HT1080 (cell line): ENCODE measurements at regions not wholly inside any gene's neighbourhood (a gene's known extent, or its start where the extent isn't known, plus 50 kb on each side); places are given as distances from the start of the nearest gene placed in this dataset.

Source experiments
- DNase-seq: peaks from one replicate; pipeline ENCODE4 v3.0.0-alpha.2; 2015; ENCODE audit warnings: low read depth

DNA sequence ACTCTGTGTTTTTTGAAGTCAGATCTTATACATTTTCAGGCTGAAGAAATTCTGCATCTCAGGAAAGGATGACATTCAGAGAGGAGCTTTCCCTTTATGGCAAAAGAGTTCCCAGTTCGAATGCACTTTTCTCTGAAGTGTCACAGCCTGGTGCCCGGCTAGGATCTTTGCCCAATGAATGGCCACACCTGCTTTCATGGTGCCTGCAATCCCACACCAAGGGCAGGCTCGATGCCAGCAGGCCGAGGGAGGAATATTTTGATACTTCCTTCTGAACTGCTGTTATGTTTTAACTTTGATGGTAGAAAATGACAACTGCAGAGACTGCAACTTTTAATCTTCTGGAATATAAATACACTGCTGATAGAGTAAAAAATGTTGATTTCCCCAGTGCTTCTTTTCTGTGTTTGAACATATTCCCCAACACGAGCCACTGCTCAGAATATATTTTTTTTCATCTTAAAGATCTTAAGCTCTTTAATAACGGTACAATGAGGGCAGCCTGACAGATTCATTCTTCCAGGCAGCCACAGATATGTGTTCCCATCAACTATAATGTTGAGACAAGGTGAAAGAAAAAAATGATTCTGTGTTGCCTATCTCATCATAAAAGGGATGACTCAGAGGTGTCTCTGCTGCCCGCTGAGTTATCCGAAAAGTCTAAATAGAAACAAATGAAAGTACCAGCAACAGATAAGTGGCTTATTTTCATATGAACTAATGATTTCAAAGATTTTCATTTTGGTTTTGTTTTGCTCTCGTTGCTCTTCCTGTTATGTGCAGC, 848.5 kb downstream of the DCDC2C start:
- no peak for DNase-seq

- no peak for DNase-seq
These were observed 849.9 kb downstream of the DCDC2C start for GRCh38 chr2:4553241-4553640.

- DNase-seq: peak; percentile 77
These were observed 852.9 kb downstream of the DCDC2C start for GRCh38 chr2:4556135-4556896.

DNA sequence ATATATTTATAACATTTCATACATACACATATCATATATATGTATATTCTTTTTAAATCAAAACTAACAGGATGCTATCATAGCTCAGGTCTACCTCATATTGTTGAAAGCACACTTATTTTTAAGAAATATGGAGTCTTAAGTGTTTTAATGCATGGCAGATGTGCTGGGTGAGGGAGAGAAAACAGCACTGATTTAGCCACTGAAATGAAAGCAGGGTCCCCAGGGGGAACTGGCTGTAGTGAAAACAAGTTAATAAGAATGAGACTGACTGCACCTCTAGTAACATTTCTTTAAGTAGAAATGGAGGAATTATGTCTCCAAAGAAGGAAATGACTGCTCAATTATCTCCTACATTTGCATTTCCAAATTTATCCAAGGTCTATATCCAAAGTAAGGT, 857.8 kb downstream of the DCDC2C start:
- no peak for DNase-seq

GRCh38 chr2:4576075-4576474, 872.7 kb downstream of the DCDC2C start:
- no peak for DNase-seq

DNA sequence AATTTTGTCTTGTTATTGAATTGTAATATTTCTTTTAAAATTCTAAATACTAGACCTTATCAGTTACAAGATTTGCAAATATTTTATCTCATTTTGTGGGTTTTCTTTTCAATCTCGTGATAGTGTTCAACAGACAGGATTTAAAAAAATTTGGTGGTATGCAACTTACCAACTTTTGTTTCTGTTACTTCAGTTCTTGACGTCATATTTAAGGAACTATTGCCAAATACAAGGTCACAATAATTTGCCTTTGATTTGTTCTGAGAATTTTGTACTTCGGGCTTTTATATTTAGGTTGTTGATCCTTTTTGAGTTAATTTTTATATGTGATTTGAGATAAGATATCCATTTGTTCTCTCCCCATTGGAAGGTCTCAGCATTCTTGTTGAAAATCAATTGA, 876.6 kb downstream of the DCDC2C start:
- no peak for DNase-seq

DNA sequence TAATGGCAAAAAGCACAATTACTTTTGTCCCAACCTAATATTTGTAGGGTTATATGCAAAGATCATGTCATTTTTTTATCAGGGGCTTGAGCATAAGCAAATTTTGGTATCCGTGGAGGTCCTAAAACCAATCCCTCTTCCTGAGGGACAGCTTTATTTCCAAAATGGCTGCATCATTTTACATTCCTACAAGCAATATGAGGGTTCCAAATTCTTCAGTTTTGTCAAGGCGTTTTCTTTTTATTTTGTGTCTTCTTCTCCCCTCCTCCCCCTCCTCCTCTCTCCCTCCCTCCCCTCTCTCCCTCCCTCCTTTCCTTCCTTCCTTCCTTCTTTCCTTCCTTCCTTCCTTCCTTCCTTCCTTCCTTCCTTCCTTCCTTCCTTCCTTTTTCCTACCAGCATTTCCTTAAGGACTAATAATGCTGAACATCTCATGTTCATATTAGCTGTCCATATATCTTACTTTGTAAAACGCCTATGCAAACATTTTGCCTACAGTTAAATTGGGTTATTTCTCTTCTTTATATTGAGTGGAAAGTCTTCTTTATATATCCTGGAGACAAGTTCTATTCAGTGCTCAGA, 881.8 kb downstream of the DCDC2C start:
- DNase-seq: no peak

GRCh38 chr2:4588606-4589005, 885.2 kb downstream of the DCDC2C start:
- peak; percentile 32 for DNase-seq

DNA sequence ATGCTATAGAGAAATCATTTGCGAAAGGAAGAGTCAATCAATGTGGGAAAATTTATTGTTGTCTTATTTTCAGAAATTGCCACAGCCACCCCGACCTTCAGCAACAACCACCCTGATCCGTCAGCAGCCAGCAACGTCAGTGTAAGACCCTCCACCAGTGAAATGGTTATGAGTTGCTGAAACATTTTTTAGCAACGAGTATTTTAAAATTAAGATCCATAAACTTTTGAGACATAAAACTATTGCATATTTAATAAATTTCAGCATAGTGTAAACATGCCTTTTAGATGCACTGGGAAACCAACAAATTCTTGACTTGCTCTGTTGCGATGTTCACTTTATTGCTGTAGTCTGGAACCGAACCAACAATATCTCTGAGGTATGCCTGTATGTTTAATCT, 887.9 kb downstream of the DCDC2C start:
- no peak for DNase-seq

- no peak for DNase-seq
These were observed 894.0 kb downstream of the DCDC2C start for GRCh38 chr2:4597400-4597799.

- DNase-seq: no peak
These were observed 901.4 kb downstream of the DCDC2C start for GRCh38 chr2:4604767-4605166.

- no peak for DNase-seq
These were observed 914.8 kb downstream of the DCDC2C start for GRCh38 chr2:4618141-4618540.

- DNase-seq: peak; percentile 18
These were observed 915.4 kb downstream of the DCDC2C start for GRCh38 chr2:4618630-4619228.

GRCh38 chr2:4628998-4629501, 925.7 kb downstream of the DCDC2C start:
- DNase-seq: no peak

- no peak for DNase-seq
These were observed 931.9 kb downstream of the DCDC2C start for GRCh38 chr2:4635289-4635688.

- DNase-seq: no peak
These were observed 950.6 kb downstream of the DCDC2C start for GRCh38 chr2:4653991-4654390.

GRCh38 chr2:4656326-4656725, 953.0 kb downstream of the DCDC2C start:
- DNase-seq: no peak

DNA sequence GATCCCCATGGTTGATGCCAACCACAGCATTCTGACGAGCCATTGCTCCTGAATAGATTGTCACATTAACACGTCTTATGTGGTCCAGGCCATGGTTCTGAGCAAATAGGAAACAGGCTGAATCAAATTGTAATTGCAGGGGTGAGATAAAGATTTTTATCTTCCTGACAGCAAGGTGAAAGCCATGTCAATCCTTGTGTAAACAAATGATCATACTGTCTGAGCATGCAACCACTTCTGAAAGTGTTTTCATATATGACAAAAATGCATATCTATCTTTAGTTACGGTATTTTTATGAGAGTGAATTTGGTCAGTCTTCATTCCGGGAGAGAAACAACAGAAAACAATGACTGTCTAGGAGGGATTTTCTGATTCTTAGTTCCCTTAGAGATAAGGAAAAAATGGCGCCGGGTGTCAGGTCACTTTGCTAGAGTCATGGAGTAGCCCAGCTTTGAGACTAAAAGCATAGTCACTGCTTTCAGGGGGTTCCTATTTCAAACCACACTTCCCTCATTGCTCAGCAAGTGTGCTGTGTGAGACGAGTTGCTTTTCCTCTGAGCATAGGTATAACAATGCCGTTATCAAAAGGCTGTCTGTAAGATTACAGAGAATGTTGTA, 958.9 kb downstream of the DCDC2C start:
- no peak for DNase-seq

DNA sequence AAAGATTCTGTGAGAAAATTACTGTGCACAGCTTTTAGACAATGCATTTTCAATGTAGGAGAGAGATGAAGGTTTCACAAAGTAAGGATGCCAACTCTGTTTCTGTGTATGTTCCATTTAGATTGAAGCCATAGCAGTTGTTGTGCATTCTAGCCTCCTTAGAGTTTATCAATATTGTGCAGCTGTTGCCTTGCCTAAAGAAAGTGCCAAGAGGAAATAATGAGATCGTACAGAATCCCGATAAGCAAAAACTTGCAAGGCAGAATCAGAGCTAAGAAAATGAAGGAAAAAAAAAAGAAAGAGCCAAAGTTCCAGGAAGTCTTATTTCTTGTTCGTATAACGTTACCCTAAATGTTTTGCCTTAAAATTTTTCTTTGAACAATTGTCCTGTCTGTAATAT, 965.0 kb downstream of the DCDC2C start:
- DNase-seq: no peak

DNA sequence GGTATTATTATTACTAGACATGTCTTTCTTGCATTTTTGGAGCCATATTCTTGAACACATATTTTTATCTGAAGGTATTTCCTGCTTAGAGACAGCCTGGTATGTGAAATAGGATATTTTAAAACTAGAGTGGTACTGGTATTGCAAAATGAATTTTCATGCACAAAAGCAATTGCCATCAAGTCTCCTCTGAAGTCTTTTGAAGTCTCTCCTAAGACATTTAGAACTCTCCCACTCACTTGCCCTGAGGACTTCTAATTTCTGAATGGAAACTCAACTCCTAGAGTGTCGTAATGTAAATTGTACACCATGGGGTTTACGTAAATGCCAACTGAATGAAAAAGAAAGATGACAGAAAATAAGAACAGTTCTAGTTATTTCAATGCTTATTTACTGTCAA, 967.0 kb downstream of the DCDC2C start:
- no peak for DNase-seq

GRCh38 chr2:4673025-4673489, 969.7 kb downstream of the DCDC2C start:
- peak; percentile 75 for DNase-seq
